Superior temporal gyrus (tissue), 1 donor: ENCODE measurements at regions not wholly inside any gene's neighbourhood (a gene's known extent, or its start where the extent isn't known, plus 50 kb on each side); places are given as distances from the start of the nearest gene placed in this dataset.

Experiments used
- DNase-seq: peaks from one replicate; pipeline ENCODE4 v3.0.0-alpha.2; 2016; ENCODE audit errors: extremely low spot score

DNA sequence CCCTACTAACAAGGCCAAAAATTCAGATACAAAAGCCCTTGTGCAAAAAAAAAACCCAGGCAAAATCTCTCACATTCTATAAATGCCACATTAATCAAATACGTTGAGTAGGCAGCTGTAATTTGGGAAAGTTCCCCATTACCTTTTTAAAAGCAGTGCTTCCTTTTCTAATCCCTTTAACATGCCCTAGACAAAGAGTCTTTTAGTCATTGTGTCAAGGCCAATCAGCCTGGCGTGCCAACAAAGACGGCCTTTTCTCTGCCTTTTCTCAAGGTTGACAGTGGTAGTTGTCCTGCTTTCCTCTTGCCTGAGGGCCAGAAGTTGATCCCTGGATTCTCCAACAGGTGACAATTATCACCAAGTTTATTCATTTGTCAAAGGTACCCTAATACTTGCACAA lies 62.5 kb upstream of the METAP2 start:
- no peak for DNase-seq

DNA sequence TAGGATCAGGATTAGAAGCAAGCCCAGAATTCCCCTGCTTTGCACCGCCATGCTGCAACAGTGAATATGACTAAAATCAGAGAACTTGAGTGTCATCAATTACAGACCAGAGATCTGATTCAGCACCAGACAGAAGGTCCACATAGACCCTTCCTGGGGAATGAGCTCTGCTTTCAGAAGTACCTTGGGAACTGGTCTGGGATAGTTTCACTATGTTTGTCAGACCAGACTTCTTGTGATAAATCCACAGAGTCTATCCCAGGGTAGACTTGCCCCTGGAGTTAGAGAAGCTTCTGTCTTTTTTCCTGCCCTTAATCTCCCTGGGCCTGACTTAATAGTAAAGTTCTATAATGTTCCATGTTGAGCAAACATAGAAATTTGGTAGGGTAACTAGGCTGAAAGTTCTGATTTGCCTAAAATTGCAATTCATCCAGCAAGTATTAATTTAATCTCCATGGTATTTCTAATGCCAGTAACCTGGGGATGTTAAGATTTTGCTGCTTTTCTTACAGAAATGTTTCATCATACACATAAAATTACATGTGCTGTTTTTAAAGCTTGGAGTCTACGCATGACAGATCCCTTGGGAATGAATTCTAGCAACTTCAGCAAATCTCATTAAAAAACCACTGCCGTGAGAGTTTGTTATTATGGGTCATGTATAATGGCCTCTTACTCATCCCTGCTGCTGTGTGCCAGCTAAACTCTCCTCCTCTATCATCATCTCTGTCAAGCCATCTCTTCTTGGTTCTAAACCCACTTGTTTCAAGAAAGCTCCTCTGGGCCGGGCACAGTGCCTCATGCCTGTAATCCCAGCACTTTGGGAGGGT lies 61.3 kb upstream of the METAP2 start:
- no peak for DNase-seq

DNA sequence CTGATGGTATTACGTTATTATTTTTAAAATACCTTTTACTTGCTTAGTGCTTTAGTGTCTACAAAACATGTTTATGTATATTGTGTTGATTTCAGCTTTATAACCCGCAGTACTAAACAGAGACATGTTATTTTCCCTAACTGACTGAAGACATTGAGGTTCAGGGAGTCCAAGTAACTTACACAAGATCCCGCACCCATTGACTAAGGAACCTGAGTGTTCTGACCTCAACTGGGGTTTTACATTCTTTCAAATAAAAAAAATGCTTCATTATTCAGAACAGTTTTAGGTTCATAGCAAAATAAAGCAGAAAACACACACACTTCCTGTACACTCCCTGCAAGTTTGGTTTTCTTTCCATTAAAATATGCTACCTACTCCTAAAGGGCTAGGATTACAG lies 60.4 kb upstream of the METAP2 start:
- no peak for DNase-seq

DNA sequence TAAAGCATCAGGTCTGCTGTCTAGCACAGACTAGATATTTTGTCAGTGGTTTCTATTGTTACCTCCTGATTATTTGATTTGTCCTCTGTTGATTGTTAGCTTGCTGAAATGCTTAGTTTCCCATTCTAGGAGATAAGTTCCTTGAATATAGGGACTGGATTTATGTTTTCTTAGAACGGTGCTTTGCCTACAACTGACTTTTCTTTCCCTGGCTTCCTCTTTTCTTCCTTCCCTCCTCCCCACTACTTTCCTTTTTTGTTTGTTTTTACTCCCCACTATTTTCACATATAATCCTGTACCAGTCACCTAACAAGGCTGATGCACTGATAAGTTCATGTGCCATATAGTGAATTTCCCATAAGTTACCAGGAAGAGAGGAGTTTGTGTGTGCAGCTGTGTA lies 58.5 kb upstream of the METAP2 start:
- DNase-seq, result no peak

DNA sequence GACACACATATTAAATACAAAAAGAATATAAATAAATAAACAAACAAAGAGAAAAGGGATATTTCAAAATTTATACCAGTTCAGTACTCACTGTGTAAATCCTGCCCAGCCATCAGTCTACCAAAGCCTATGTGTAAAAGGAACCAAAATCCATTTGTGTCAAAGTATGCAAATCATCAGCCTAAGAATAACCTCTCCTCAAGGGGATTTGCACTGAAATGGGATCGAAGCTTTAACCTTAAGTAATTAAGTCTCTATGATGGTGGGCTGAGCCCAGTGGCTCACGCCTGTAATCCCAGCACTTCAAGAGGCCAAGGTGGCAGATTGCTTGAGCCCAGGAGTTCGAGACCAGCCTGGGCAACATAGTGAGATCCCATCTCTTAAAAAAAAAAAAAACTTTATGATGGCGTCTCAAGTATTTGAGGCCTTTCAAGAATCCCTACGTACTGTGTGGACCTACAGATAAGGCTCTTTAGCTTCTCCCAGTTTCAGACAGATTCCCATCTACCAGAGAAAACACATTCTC lies 57.8 kb upstream of the METAP2 start:
- no peak for DNase-seq

DNA sequence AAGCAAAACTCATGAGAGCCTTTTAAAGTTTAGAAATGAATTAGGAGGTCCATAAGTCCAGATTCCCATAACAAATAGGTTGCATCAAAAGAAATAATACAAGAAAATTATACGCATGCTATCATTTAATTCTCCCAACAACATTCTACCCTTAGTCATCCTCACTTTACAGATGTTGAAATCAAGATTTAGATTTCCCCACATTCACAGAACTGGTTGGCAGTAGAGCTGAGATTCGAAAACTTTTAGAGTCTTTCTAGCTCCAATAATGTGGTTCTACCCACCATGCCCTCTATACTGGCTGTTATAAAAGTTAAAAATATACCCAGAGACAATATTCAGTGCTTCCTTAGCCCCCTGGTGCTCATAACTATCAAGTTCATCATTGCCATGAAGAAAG lies 56.6 kb upstream of the METAP2 start:
- no peak for DNase-seq

DNA sequence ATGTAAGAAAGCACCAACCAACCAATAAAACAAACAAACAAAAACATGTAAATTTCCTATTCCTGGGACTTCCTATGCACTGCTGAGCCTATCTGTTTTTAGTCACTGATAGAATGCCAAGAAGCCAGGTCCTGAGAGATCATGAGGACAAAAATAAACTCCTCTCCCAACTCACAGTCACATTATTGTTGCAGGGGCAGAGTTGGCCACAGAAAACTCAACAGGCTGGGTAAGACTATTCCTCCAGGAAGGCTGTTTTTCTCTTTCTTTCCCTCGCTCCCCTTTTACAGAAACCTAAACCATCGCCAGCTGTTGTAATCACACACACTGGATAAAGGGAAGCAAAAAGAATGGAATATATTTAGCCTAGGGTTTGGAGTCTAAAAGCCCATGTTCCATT lies 55.8 kb upstream of the METAP2 start:
- DNase-seq, result no peak
